Activated T-cell treated with anti-CD3 and anti-CD28 coated beads, Interleukin-2, amount 50 U/mL, for 4 hours (primary cell): ENCODE measurements at regions not wholly inside any gene's neighbourhood (a gene's known extent, or its start where the extent isn't known, plus 50 kb on each side); places are given as distances from the start of the nearest gene placed in this dataset.
"Not testable (repeated sequence)": the region's sequence is repeated elsewhere in the genome, so short reads cannot be mapped to it uniquely, and the experiment has no call there.

ENCODE experiments used
- ATAC-seq, 2 donors: fragments of 200-7000 bp; cut with Tn5 transposase; one replicate each; pipeline ENCODE4 v1.10.0; 2021
- DNase-seq: peaks from one replicate; pipeline ENCODE4 v3.0.0-alpha.2; 2020
- H3K27me3 Mint-ChIP-seq: one replicate; pipeline ENCODE4 v1.8.0; 2021; ENCODE audit warnings: low read depth, mixed read lengths
- H3K36me3 Mint-ChIP-seq: one replicate; pipeline ENCODE4 v1.8.0; 2022; ENCODE audit warnings: mixed read lengths; ENCODE audit not compliant: insufficient read depth
- H3K4me1 Mint-ChIP-seq: one replicate; pipeline ENCODE4 v1.8.0; 2021; ENCODE audit warnings: low read depth, mixed read lengths
- H3K4me3 Mint-ChIP-seq: one replicate; pipeline ENCODE4 v1.8.0; 2021; ENCODE audit warnings: mild to moderate bottlenecking, moderate library complexity, mixed read lengths
- H3K9me3 Mint-ChIP-seq: one replicate; pipeline ENCODE4 v1.8.0; 2021; ENCODE audit warnings: mixed read lengths

GRCh38 chr2:103402944-103403343, 641.1 kb downstream of the TMEM182 start:
- ATAC-seq (no peak), DNase-seq (no peak)
- Mint-ChIP-seq H3K36me3 (no peaks in the 10 kb centered on the region), H3K27me3 (no peaks in the 10 kb centered on the region), H3K4me3 (no peak overlapping the region), H3K4me1 (no peaks in the 10 kb centered on the region), H3K9me3 (peaks cover 4% of the 10 kb centered on the region)

GRCh38 chr2:103403388-103403787, 641.6 kb downstream of the TMEM182 start:
- DNase-seq, H3K27me3 Mint-ChIP-seq, H3K9me3 Mint-ChIP-seq, ATAC-seq, H3K4me3 Mint-ChIP-seq, H3K36me3 Mint-ChIP-seq, H3K4me1 Mint-ChIP-seq: not testable (repeated sequence)

- no peak overlapping the region for H3K4me3 Mint-ChIP-seq
- no peaks in the 10 kb centered on the region for H3K27me3 Mint-ChIP-seq
- ATAC-seq: no peak
- DNase-seq: no peak
- H3K36me3 Mint-ChIP-seq: no peaks in the 10 kb centered on the region
- H3K4me1 Mint-ChIP-seq: no peaks in the 10 kb centered on the region
- peaks cover 5% of the 10 kb centered on the region for H3K9me3 Mint-ChIP-seq
Measured at GRCh38 chr2:103410221-103410620, 648.4 kb downstream of the TMEM182 start.

DNA sequence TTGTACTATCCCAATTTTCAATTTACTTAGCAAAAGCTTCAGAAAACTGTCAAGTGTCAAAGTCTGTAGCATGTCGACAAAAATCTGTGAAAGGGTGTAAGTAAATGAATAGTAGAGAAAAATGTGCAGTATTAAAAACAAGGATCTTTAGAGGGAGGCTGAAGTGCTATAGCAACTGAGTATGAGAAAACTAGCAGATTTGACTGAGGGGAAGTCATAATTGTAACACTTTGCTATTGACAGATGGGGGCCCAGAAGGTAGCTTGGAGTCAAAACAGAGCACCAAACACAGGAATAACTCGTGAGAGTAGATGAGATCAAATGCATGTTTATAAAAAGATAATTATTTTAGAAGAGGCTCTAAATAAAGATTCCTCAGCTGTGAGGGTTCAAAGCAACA, 657.7 kb downstream of the TMEM182 start:
- no peak for ATAC-seq
- no peaks in the 10 kb centered on the region for H3K27me3 Mint-ChIP-seq
- no peak overlapping the region for H3K4me3 Mint-ChIP-seq
- H3K9me3 Mint-ChIP-seq: peaks cover 18% of the 10 kb centered on the region
- H3K36me3 Mint-ChIP-seq: no peaks in the 10 kb centered on the region
- H3K4me1 Mint-ChIP-seq: no peaks in the 10 kb centered on the region
- no peak for DNase-seq

DNA sequence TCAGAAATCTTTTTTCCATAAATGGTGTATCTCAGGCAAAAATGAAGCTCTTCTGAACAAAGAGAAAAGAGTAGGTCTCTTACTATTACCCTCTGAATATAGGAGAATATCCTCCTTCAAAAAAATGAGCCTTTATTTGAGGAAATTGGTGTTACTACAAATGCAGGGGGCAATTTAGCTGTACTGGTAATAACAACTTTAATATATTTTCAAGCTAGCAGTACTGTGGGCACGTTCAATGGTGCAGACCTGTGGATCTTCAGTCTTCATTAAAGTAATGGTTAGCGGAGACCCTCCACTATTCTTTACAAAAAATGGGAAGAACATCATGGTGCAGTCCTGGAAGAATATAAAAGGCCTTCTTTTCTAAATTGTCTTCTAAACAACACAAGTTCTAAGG, 661.3 kb downstream of the TMEM182 start:
- H3K4me3 Mint-ChIP-seq: no peak overlapping the region
- DNase-seq (no peak), ATAC-seq (no peak)
- peaks cover 3% of the 10 kb centered on the region for H3K9me3 Mint-ChIP-seq
- no peaks in the 10 kb centered on the region for H3K36me3 Mint-ChIP-seq
- no peaks in the 10 kb centered on the region for H3K27me3 Mint-ChIP-seq
- no peaks in the 10 kb centered on the region for H3K4me1 Mint-ChIP-seq

GRCh38 chr2:103427567-103427966, 665.7 kb downstream of the TMEM182 start:
- Mint-ChIP-seq H3K9me3 (peaks cover 5% of the 10 kb centered on the region), H3K4me1 (no peaks in the 10 kb centered on the region), H3K27me3 (no peaks in the 10 kb centered on the region), H3K36me3 (no peaks in the 10 kb centered on the region), H3K4me3 (no peak overlapping the region)
- no peak for DNase-seq
- no peak for ATAC-seq

DNA sequence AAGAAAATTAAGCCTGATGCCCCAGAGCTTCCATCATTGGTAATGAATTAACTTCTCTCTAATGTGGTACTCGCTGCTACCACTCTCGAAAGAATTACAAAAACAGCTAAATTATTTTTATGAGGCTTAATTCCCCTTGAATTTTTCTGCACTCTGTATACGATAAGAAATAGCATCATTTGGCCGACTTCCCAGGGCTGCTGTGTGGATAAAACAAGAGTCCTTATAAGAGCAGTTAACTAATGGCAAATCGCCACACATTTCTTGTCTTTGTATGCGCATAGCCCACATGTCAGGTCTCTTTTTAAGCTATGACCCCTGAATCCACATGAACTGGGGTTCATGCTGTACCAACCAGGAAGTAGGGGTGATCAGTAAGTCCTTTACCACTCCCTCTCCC, 668.4 kb downstream of the TMEM182 start:
- Mint-ChIP-seq H3K4me1 (no peaks in the 10 kb centered on the region), H3K4me3 (no peak overlapping the region), H3K36me3 (no peaks in the 10 kb centered on the region), H3K9me3 (peaks cover 13% of the 10 kb centered on the region), H3K27me3 (no peaks in the 10 kb centered on the region)
- no peak for ATAC-seq
- no peak for DNase-seq

GRCh38 chr2:103435010-103435409, 673.2 kb downstream of the TMEM182 start:
- peaks cover 19% of the 10 kb centered on the region for H3K9me3 Mint-ChIP-seq
- DNase-seq (no peak), ATAC-seq (peak; percentile 41 to 62)
- H3K36me3 Mint-ChIP-seq: no peaks in the 10 kb centered on the region
- no peaks in the 10 kb centered on the region for H3K4me1 Mint-ChIP-seq
- H3K4me3 Mint-ChIP-seq: no peak overlapping the region
- H3K27me3 Mint-ChIP-seq: no peaks in the 10 kb centered on the region

DNA sequence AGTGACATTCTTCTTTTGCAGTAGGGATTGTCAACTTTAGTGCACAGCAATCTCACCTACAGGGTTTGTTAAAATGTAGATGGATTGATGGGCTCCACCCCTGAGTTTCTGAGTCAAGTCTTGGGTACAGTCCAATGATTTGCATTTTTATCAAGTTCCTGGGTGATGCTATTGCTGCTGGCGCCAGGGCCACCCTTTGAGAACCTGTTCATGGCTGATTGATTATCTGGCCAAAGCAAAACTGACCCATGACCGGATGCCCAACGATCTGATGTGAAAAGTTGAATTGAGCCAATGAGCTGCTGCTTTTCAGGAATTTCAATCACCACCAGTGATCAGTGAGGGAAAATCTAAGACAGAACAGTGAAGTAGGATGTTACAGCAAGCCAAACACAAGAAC, 675.3 kb downstream of the TMEM182 start:
- Mint-ChIP-seq H3K9me3 (peaks cover 14% of the 10 kb centered on the region), H3K36me3 (no peaks in the 10 kb centered on the region), H3K4me3 (no peak overlapping the region), H3K4me1 (no peaks in the 10 kb centered on the region), H3K27me3 (no peaks in the 10 kb centered on the region)
- no peak for ATAC-seq
- no peak for DNase-seq

DNA sequence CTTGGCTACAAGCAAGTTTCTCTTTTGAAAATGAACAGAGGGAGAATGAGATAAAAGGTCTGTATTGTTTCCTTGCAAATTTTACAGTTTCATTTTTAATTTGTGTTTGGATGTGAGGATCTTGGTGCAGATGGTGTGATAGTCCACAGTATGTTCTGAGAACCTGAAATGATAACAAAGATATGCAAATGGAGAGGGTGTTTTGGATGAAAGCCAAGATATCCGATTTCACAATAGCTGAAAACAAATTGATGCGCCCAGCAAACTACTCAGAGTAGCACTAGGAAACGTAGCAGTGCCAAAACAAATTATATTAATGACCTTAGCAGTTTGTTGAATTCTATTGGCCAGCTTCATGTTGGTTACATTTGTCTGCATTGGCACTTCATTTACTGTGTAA, 683.5 kb downstream of the TMEM182 start:
- Mint-ChIP-seq H3K4me3 (no peak overlapping the region), H3K4me1 (no peaks in the 10 kb centered on the region), H3K27me3 (no peaks in the 10 kb centered on the region), H3K9me3 (peaks cover 8% of the 10 kb centered on the region), H3K36me3 (no peaks in the 10 kb centered on the region)
- ATAC-seq (no peak), DNase-seq (no peak)

DNA sequence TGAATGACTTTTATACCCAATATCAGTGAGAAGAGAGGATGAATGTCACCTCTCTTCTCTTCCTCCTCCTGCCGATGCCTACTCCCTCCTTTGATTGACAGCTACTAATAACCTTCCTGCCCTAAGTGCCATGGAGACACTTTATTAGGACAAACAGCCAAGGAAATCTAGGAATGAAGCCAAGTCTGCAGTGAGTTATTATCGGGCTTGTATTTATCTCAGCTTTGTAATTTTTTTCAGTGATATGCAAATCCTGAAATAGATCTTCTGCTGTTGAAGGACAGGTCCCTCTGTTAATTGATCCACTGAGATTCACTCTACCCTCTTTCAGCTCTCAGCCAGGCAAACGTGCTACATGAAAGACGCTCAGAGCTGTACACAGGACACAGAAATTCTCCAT, 686.7 kb downstream of the TMEM182 start:
- peaks cover 4% of the 10 kb centered on the region for H3K9me3 Mint-ChIP-seq
- DNase-seq: no peak
- ATAC-seq: no peak
- no peaks in the 10 kb centered on the region for H3K4me1 Mint-ChIP-seq
- no peaks in the 10 kb centered on the region for H3K36me3 Mint-ChIP-seq
- H3K27me3 Mint-ChIP-seq: no peaks in the 10 kb centered on the region
- H3K4me3 Mint-ChIP-seq: no peak overlapping the region

- ATAC-seq: no peak
- no peak for DNase-seq
- Mint-ChIP-seq H3K9me3 (no peaks in the 10 kb centered on the region), H3K4me1 (no peaks in the 10 kb centered on the region), H3K4me3 (no peak overlapping the region), H3K36me3 (no peaks in the 10 kb centered on the region), H3K27me3 (no peaks in the 10 kb centered on the region)
Measured at GRCh38 chr2:103451283-103451682, 689.5 kb downstream of the TMEM182 start.

DNA sequence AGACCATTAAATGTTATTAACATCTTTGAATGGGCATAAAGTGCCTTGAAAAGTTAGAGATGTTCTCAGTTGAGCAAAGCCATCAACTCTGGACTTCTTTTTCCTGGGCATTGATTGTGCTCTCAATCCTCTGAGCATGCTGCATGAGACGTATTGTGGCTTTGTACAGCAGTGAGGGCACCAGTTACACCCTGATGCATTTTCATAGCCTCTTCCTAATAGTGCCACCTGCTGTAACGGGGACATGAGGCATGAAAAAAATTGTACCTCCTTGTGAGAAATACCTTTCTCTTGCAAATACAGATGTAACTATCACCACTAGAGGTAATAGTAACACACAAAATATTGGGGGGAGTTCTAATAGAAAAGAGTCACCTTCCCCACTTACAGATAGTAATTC, 697.5 kb downstream of the TMEM182 start:
- no peaks in the 10 kb centered on the region for H3K4me1 Mint-ChIP-seq
- no peaks in the 10 kb centered on the region for H3K27me3 Mint-ChIP-seq
- H3K36me3 Mint-ChIP-seq: no peaks in the 10 kb centered on the region
- H3K4me3 Mint-ChIP-seq: no peak overlapping the region
- peaks cover 4% of the 10 kb centered on the region for H3K9me3 Mint-ChIP-seq
- ATAC-seq (no peak), DNase-seq (no peak)

DNA sequence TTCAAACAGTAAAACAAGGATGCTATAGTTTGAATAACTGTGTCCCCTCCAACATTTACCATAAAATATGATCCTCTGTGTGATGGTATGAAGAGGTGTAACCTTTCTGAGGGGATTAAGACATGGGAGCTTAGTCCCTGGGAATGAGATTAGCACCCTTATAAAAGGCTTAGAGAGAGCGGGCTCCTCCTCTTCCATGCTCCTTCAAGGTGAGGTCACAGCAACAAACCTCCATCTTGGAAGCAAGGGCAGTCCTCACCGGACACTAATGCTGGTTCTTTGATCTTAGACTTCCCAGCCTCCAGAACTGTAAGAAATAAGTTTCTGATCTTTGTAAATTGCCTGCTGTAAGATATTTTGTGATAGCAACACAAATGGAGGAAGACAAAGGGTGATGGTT, 700.3 kb downstream of the TMEM182 start:
- no peak overlapping the region for H3K4me3 Mint-ChIP-seq

GRCh38 chr2:103462712-103463111, 700.9 kb downstream of the TMEM182 start:
- no peaks in the 10 kb centered on the region for H3K4me1 Mint-ChIP-seq
- peaks cover 14% of the 10 kb centered on the region for H3K9me3 Mint-ChIP-seq
- H3K36me3 Mint-ChIP-seq: no peaks in the 10 kb centered on the region
- DNase-seq (no peak), ATAC-seq (no peak)
- no peak overlapping the region for H3K4me3 Mint-ChIP-seq
- no peaks in the 10 kb centered on the region for H3K27me3 Mint-ChIP-seq

More for the DNA sequence above, 700.3 kb downstream of the TMEM182 start:
- no peaks in the 10 kb centered on the region for H3K27me3 Mint-ChIP-seq
- peaks cover 14% of the 10 kb centered on the region for H3K9me3 Mint-ChIP-seq
- no peak for ATAC-seq
- H3K4me1 Mint-ChIP-seq: no peaks in the 10 kb centered on the region
- no peaks in the 10 kb centered on the region for H3K36me3 Mint-ChIP-seq
- DNase-seq: no peak

DNA sequence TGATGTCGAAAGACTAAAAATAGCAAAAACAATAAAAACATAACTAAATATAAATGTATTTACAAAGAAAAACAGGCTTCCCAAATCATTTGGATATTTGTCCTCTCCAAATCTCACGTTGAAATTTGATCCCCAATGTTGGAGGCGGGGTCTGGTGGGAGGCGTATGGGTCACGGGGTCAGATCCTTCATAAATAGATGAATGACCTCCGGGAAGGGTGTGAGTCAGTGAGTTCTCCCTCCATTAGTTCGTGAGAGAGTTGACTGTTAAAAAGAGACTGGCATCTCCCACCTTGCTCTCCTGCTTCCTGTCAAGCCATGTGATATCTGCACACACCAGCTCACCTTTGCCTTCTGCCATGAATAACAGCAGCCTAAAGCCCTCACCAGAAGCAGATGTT, 703.0 kb downstream of the TMEM182 start:
- Mint-ChIP-seq H3K4me3 (no peak overlapping the region), H3K9me3 (peaks cover 21% of the 10 kb centered on the region), H3K4me1 (no peaks in the 10 kb centered on the region), H3K36me3 (no peaks in the 10 kb centered on the region), H3K27me3 (no peaks in the 10 kb centered on the region)
- no peak for DNase-seq
- ATAC-seq: no peak
